Bone marrow (tissue), 2 donors: ENCODE measurements at regions not wholly inside any gene's neighbourhood (a gene's known extent, or its start where the extent isn't known, plus 50 kb on each side); places are given as distances from the start of the nearest gene placed in this dataset.

Experiments used
- DNase-seq, 2 donors: peaks; one replicate each; lab custom pipeline; 2025; lab: John Stamatoyannopoulos, UW

- DNase-seq, result no peak
Measured at GRCh38 chr5:135218790-135219568, 180.1 kb downstream of the MACROH2A1 start.

GRCh38 chr5:135218486-135218755, 180.6 kb downstream of the MACROH2A1 start:
- DNase-seq, result no peak

GRCh38 chr5:135217669-135218485, 181.2 kb downstream of the MACROH2A1 start:
- no peak for DNase-seq

GRCh38 chr5:135216471-135217343, 182.3 kb downstream of the MACROH2A1 start:
- DNase-seq, result no peak

- DNase-seq, result no peak
Measured at GRCh38 chr5:135215617-135216470, 181.8 kb upstream of the PITX1 start.

GRCh38 chr5:135214897-135215616, 181.0 kb upstream of the PITX1 start:
- DNase-seq, result no peak

- no peak for DNase-seq
Measured at GRCh38 chr5:135213466-135214239, 179.6 kb upstream of the PITX1 start.

- no peak for DNase-seq
Measured at GRCh38 chr5:135213027-135213386, 179.0 kb upstream of the PITX1 start.

GRCh38 chr5:135212361-135213026, 178.5 kb upstream of the PITX1 start:
- no peak for DNase-seq

- no peak for DNase-seq
Measured at GRCh38 chr5:135211791-135212190, 177.8 kb upstream of the PITX1 start.

- DNase-seq, result no peak
Measured at GRCh38 chr5:135211083-135211790, 177.2 kb upstream of the PITX1 start.

GRCh38 chr5:135210286-135211055, 176.4 kb upstream of the PITX1 start:
- DNase-seq, result no peak

GRCh38 chr5:135208903-135209721, 175.1 kb upstream of the PITX1 start:
- DNase-seq, result no peak

- no peak for DNase-seq
Measured at GRCh38 chr5:135208555-135208902, 174.5 kb upstream of the PITX1 start.

GRCh38 chr5:135207866-135208265, 173.8 kb upstream of the PITX1 start:
- DNase-seq, result no peak

- no peak for DNase-seq
Measured at GRCh38 chr5:135206862-135207261, 172.8 kb upstream of the PITX1 start.

GRCh38 chr5:135205632-135206349, 171.8 kb upstream of the PITX1 start:
- DNase-seq, result no peak
